Mesendoderm (in vitro differentiated cells): ENCODE measurements at regions not wholly inside any gene's neighbourhood (a gene's known extent, or its start where the extent isn't known, plus 50 kb on each side); places are given as distances from the start of the nearest gene placed in this dataset.

Experiments used
- DNase-seq: peaks from one replicate; pipeline ENCODE4 v3.0.0; 2013
- H2AK5ac ChIP-seq: 2 replicates; pipeline ENCODE4 v1.6.1; 2013; ENCODE audit warnings: low read length, inconsistent platforms
- H2BK120ac ChIP-seq: 2 replicates; pipeline ENCODE4 v1.6.1; 2013; ENCODE audit warnings: low read depth, mild to moderate bottlenecking, low read length, moderate library complexity, mixed read lengths
- H2BK15ac ChIP-seq: replicated peaks from 2 replicates; pipeline ENCODE4 v1.6.1; 2013; ENCODE audit warnings: low read depth, mild to moderate bottlenecking, moderate library complexity
- H2BK5ac ChIP-seq: 2 replicates; pipeline ENCODE4 v1.6.1; 2013; ENCODE audit warnings: low read length, inconsistent platforms
- H3K18ac ChIP-seq: 2 replicates; pipeline ENCODE4 v1.6.1; 2013; ENCODE audit warnings: mild to moderate bottlenecking, low read length, mixed read lengths
- H3K23ac ChIP-seq: one replicate; pipeline ENCODE4 v1.6.1; 2013; ENCODE audit warnings: low read length
- H3K27ac ChIP-seq: 2 replicates; pipeline ENCODE4 v1.5.1; 2013; ENCODE audit warnings: low read depth, mild to moderate bottlenecking, inconsistent platforms, low read length, moderate library complexity
- H3K27me3 ChIP-seq: 2 replicates; pipeline ENCODE4 v1.6.1; 2013; ENCODE audit warnings: low read length, control low read depth, mild to moderate bottlenecking, inconsistent platforms; ENCODE audit not compliant: insufficient read depth, poor library complexity
- H3K36me3 ChIP-seq: 2 replicates; pipeline ENCODE4 v1.6.1; 2013; ENCODE audit warnings: low read length, inconsistent platforms; ENCODE audit not compliant: control insufficient read depth, insufficient read depth
- H3K4ac ChIP-seq: one replicate; pipeline ENCODE4 v1.6.1; 2013; ENCODE audit warnings: low read depth, mild to moderate bottlenecking, low read length, moderate library complexity
- H3K4me1 ChIP-seq: 2 replicates; pipeline ENCODE4 v1.6.1; 2013; ENCODE audit warnings: low read depth, low read length, inconsistent platforms; ENCODE audit not compliant: control insufficient read depth
- H3K4me2 ChIP-seq: 2 replicates; pipeline ENCODE4 v1.6.1; 2013; ENCODE audit warnings: low read length
- H3K4me3 ChIP-seq: 2 replicates; pipeline ENCODE4 v1.5.1; 2013; ENCODE audit warnings: mild to moderate bottlenecking, low read length
- H3K56ac ChIP-seq: one replicate; pipeline ENCODE4 v1.6.1; 2013; ENCODE audit warnings: low read length
- H3K79me1 ChIP-seq: 2 replicates; pipeline ENCODE4 v1.6.1; 2013; ENCODE audit warnings: low read length, inconsistent platforms
- H3K79me2 ChIP-seq: 2 replicates; pipeline ENCODE4 v1.6.1; 2013; ENCODE audit warnings: mild to moderate bottlenecking, low read length; ENCODE audit not compliant: control insufficient read depth, insufficient read depth
- H3K9ac ChIP-seq: 2 replicates; pipeline ENCODE4 v1.6.1; 2013; ENCODE audit warnings: low read length, inconsistent platforms
- H4K5ac ChIP-seq: one replicate; pipeline ENCODE4 v1.6.1; 2013; ENCODE audit warnings: low read length
- H4K8ac ChIP-seq: one replicate; pipeline ENCODE4 v1.6.1; 2013; ENCODE audit warnings: low read depth, mild to moderate bottlenecking, control low read depth, low read length, moderate library complexity
- WGBS: extraction: QIAGEN DNeasy Blood & Tissue Kit; methylation state at CpG from one replicate; pipeline ENCODE4 v1.1.7; 2013; ENCODE audit warnings: low lambda C conversion rate, missing lambda C conversion rate; ENCODE audit not compliant: insufficient coverage; ENCODE audit errors: extremely low coverage; 5-methylcytosine and 5-hydroxymethylcytosine counted together

DNA sequence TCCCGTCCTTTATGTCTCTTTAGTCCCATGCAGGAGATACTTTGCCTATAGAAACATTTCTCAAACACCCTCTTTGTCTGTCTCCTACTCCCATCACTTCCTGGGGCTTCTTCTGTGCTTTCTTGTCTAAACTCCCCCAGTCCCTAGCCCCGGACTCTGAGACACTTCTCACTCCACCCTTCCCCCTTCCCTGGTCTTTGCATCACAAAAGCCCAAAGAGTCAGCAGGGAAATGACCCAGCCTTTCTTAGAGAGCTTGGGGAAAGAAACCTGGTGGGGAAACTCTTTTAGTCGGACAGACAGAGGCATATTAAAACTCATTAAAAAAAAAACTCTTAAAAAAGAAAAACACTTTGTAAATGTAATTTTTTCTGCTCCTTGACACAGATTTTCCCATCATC, 211.2 kb downstream of the TJP1 start:
- Histone ChIP-seq H3K56ac (no peak overlapping the region), H2BK15ac (no peak overlapping the region), H4K5ac (no peak overlapping the region), H3K79me2 (no peaks in the 10 kb centered on the region), H3K23ac (no peak overlapping the region), H3K9ac (no peak overlapping the region), H2AK5ac (no peak overlapping the region), H3K27ac (no peak overlapping the region), H2BK5ac (no peak overlapping the region), H3K79me1 (no peaks in the 10 kb centered on the region), H3K27me3 (no peaks in the 10 kb centered on the region), H3K4me3 (no peak overlapping the region), H3K4me2 (no peak overlapping the region), H2BK120ac (no peak overlapping the region), H4K8ac (no peak overlapping the region), H3K4me1 (peaks cover 9% of the 10 kb centered on the region), H3K18ac (no peak overlapping the region), H3K4ac (no peak overlapping the region), H3K36me3 (no peaks in the 10 kb centered on the region)
- no CpG with 5 or more reads among the region's 3 CpGs for WGBS
- peak; percentile 50 for DNase-seq

DNA sequence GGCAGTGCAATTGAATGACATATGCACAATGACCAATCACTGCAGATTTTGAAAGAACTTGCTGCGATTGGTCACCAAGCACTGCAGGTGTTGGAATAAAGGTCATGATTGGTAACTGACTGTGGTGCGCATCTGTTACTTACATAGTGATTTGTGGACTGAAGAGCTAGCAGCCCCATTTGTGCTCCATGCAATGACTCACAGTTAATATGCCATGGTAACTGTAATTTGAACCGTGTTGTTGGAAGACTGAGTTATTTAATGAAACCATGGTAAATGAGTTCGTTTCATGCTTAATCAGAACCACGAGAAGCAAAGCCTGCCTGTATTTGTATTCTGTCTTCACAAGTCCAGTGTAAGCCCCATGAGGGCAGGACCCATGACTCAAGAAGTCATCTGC, 220.5 kb downstream of the TJP1 start:
- H2BK15ac ChIP-seq, result no peak overlapping the region
- H3K9ac ChIP-seq, result no peak overlapping the region
- H4K5ac ChIP-seq, result no peak overlapping the region
- no peak overlapping the region for H3K27ac ChIP-seq
- H3K23ac ChIP-seq, result no peak overlapping the region
- H3K27me3 ChIP-seq, result no peaks in the 10 kb centered on the region
- no peaks in the 10 kb centered on the region for H3K4me1 ChIP-seq
- no peak overlapping the region for H3K56ac ChIP-seq
- no peaks in the 10 kb centered on the region for H3K36me3 ChIP-seq
- H3K4ac ChIP-seq, result no peak overlapping the region
- no peak overlapping the region for H4K8ac ChIP-seq
- no peak overlapping the region for H3K4me2 ChIP-seq
- no peak overlapping the region for H2BK120ac ChIP-seq
- H2BK5ac ChIP-seq, result no peak overlapping the region
- WGBS, result no CpG with 5 or more reads among the region's 5 CpGs
- H3K18ac ChIP-seq, result no peak overlapping the region
- DNase-seq, result no peak
- no peak overlapping the region for H2AK5ac ChIP-seq
- no peak overlapping the region for H3K4me3 ChIP-seq
- H3K79me1 ChIP-seq, result no peaks in the 10 kb centered on the region
- no peaks in the 10 kb centered on the region for H3K79me2 ChIP-seq

DNA sequence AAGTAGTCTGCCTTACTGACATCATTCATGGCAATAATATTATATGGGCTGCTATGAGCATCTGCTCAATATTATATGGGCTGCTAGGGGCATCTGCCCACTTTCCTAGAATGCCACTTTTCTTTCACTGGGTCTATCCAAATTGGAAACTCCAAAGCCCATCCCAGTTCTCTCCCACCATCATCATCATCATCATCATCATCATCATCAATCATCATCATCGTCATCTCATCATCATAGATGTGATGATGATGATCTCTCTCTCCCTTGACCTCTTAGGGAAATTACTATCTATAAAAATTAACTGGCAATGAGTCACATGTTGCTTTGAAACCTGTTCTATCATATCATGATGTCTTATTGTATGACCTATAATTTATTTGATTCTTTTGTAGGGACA, 222.0 kb downstream of the TJP1 start:
- Histone ChIP-seq H3K23ac (no peak overlapping the region), H3K4me2 (no peak overlapping the region), H3K36me3 (no peaks in the 10 kb centered on the region), H3K4ac (no peak overlapping the region), H2BK120ac (no peak overlapping the region), H4K8ac (no peak overlapping the region), H3K4me3 (no peak overlapping the region), H2BK5ac (no peak overlapping the region), H3K4me1 (no peaks in the 10 kb centered on the region), H4K5ac (no peak overlapping the region), H3K9ac (no peak overlapping the region), H3K27me3 (no peaks in the 10 kb centered on the region), H2AK5ac (no peak overlapping the region), H3K56ac (no peak overlapping the region), H3K79me2 (no peaks in the 10 kb centered on the region), H3K79me1 (no peaks in the 10 kb centered on the region), H2BK15ac (no peak overlapping the region), H3K18ac (no peak overlapping the region), H3K27ac (no peak overlapping the region)
- DNase-seq, result no peak
- no CpG with 5 or more reads among the region's 1 CpG for WGBS

DNA sequence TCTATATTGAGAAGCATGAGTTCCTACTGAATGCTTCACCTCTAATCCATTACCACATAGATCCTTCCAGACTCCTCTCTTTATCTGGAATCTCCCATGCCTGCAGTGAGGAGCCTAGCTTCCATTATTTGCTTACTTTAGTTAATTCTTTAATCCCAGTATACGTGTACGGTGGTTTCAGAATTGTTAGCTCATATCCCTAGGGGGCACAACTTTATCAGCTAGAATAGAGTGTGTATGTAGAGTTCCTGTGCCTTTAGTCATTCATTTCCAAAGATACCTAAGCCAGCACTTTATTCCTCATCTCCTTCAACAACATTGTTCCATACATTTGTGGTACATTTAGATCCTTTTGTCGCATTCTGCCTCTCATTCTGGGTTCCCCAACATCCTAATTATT, 226.0 kb downstream of the TJP1 start:
- no CpG with 5 or more reads among the region's 3 CpGs for WGBS

DNA sequence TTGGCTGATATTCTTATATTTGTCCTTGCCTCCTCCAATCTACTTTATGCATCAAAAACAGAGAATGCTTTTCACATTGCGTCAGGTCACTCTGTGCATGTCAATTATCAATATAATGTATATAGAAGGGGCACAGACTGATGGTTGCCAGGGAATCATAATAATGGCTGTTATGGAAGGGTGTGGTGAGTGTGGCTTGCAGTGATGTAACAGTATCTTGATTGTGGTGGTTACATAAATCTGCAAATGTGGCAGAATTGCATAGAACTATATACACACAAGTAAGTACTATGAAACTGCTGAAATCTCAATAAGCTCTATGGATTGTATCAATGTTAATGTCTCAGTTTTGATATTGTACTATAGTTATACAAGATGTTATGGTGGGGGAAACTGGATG, 228.6 kb downstream of the TJP1 start:
- no peak overlapping the region for H3K18ac ChIP-seq
- H3K79me2 ChIP-seq, result no peaks in the 10 kb centered on the region
- no peak overlapping the region for H4K8ac ChIP-seq
- no peak for DNase-seq
- no peaks in the 10 kb centered on the region for H3K27me3 ChIP-seq
- no peak overlapping the region for H3K27ac ChIP-seq
- no peak overlapping the region for H2BK15ac ChIP-seq
- H4K5ac ChIP-seq, result no peak overlapping the region
- no peak overlapping the region for H3K4ac ChIP-seq
- no peaks in the 10 kb centered on the region for H3K4me1 ChIP-seq
- no peak overlapping the region for H2BK5ac ChIP-seq
- H3K4me3 ChIP-seq, result no peak overlapping the region
- WGBS, result no CpG with 5 or more reads among the region's 1 CpG
- no peaks in the 10 kb centered on the region for H3K79me1 ChIP-seq
- H3K23ac ChIP-seq, result no peak overlapping the region
- H3K36me3 ChIP-seq, result no peaks in the 10 kb centered on the region
- H2AK5ac ChIP-seq, result no peak overlapping the region
- no peak overlapping the region for H2BK120ac ChIP-seq
- H3K4me2 ChIP-seq, result no peak overlapping the region
- H3K56ac ChIP-seq, result no peak overlapping the region
- no peak overlapping the region for H3K9ac ChIP-seq

More for the DNA sequence above, 226.0 kb downstream of the TJP1 start:
- H2BK15ac ChIP-seq, result no peak overlapping the region
- H3K79me2 ChIP-seq, result no peaks in the 10 kb centered on the region
- no peak for DNase-seq
- H3K79me1 ChIP-seq, result no peaks in the 10 kb centered on the region
- no peaks in the 10 kb centered on the region for H3K4me1 ChIP-seq
- no peak overlapping the region for H2BK5ac ChIP-seq
- no peak overlapping the region for H3K4ac ChIP-seq
- no peak overlapping the region for H3K23ac ChIP-seq
- H3K56ac ChIP-seq, result no peak overlapping the region
- no peaks in the 10 kb centered on the region for H3K27me3 ChIP-seq
- no peak overlapping the region for H4K5ac ChIP-seq
- H3K36me3 ChIP-seq, result no peaks in the 10 kb centered on the region
- no peak overlapping the region for H2AK5ac ChIP-seq
- H3K4me3 ChIP-seq, result no peak overlapping the region
- no peak overlapping the region for H3K9ac ChIP-seq
- H4K8ac ChIP-seq, result no peak overlapping the region
- H3K4me2 ChIP-seq, result no peak overlapping the region
- H2BK120ac ChIP-seq, result no peak overlapping the region
- H3K27ac ChIP-seq, result no peak overlapping the region
- no peak overlapping the region for H3K18ac ChIP-seq

DNA sequence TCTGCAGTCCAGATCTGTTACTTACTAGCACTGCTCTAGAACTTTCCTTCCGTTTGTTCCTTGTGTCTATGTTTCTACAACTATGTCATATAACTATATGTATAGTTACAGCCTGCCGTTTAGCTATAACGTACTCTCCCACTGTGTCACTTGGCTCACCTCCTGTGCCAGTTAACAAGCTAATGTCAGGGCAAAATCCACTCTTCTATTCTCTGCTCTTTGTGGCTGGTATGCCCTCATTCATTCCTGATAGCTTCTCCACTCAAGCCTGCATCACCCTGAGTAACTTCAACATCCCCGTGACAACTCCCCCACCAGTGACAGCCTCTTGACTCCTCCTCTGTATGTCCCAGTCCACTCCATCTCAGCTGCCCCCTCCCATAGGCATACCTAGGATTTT, 229.2 kb downstream of the TJP1 start:
- Histone ChIP-seq H3K79me1 (no peaks in the 10 kb centered on the region), H3K4me1 (no peaks in the 10 kb centered on the region), H3K4me2 (no peak overlapping the region), H4K8ac (no peak overlapping the region), H2BK5ac (no peak overlapping the region), H4K5ac (no peak overlapping the region), H2BK15ac (no peak overlapping the region), H3K36me3 (no peaks in the 10 kb centered on the region), H3K18ac (no peak overlapping the region), H3K9ac (no peak overlapping the region), H3K23ac (no peak overlapping the region), H3K56ac (no peak overlapping the region), H3K27ac (no peak overlapping the region), H3K27me3 (no peaks in the 10 kb centered on the region), H3K4ac (no peak overlapping the region), H3K4me3 (no peak overlapping the region), H2AK5ac (no peak overlapping the region), H3K79me2 (no peaks in the 10 kb centered on the region), H2BK120ac (no peak overlapping the region)
- no peak for DNase-seq
- no CpG with 5 or more reads among the region's 4 CpGs for WGBS
